Spleen (tissue), 11 donors: ENCODE measurements at regions not wholly inside any gene's neighbourhood (a gene's known extent, or its start where the extent isn't known, plus 50 kb on each side); places are given as distances from the start of the nearest gene placed in this dataset.

Experiments
- DNase-seq: peaks from one replicate; pipeline ENCODE4 v3.0.0-alpha.2; 2020
- H3K27ac ChIP-seq, 8 donors: fragments of 200-600 bp; sonication (generic) in 7 of 8; 1 replicate in 4 of 8; 2 replicates in 4 of 8; pipeline versions ENCODE4 v1.5.0 to v1.8.0; 2016 to 2021; ENCODE audit warnings: inconsistent platforms in 4 of 8, mild to moderate bottlenecking in 4 of 8, moderate library complexity in 1 of 8
- H3K27me3 ChIP-seq, 7 donors: fragments of 200-600 bp; sonication (generic) in 6 of 7; replicated peaks in 1 of 7; 1 replicate in 4 of 7; 2 replicates in 3 of 7; pipeline versions ENCODE4 v1.5.0 to v1.8.0; 2016 to 2021; ENCODE audit warnings: inconsistent platforms in 3 of 7, mild to moderate bottlenecking in 1 of 7
- H3K36me3 ChIP-seq, 6 donors: fragments of 200-600 bp; sonication (generic) in 5 of 6; 1 replicate in 4 of 6; 2 replicates in 2 of 6; pipeline versions ENCODE4 v1.5.0 to v1.8.0; 2016 to 2021; ENCODE audit warnings: inconsistent platforms in 2 of 6
- H3K4me1 ChIP-seq, 6 donors: fragments of 200-600 bp; sonication (generic) in 5 of 6; 1 replicate in 3 of 6; 2 replicates in 3 of 6; pipeline versions ENCODE4 v1.5.0 to v1.8.0; 2016 to 2021; ENCODE audit warnings: inconsistent platforms in 3 of 6
- H3K4me3 ChIP-seq, 8 donors: fragments of 200-600 bp; sonication (generic) in 7 of 8; 1 replicate in 4 of 8; 2 replicates in 4 of 8; pipeline versions ENCODE4 v1.5.0 to v1.8.0; 2016 to 2021; ENCODE audit warnings: inconsistent platforms in 4 of 8, mild to moderate bottlenecking in 4 of 8, moderate library complexity in 2 of 8
- H3K9me3 ChIP-seq, 8 donors: fragments of 200-600 bp; sonication (generic) in 7 of 8; 1 replicate in 4 of 8; 2 replicates in 4 of 8; pipeline versions ENCODE4 v1.5.0 to v1.8.0; 2016 to 2021; ENCODE audit warnings: inconsistent platforms in 4 of 8
- POLR2A ChIP-seq, 3 donors: fragments of 450-650 bp; IDR thresholded peaks; one replicate each; pipeline ENCODE4 v1.5.1; 2017; ENCODE audit warnings: antibody characterized with exemption in 3 of 3, mild to moderate bottlenecking in 1 of 3
- POLR2AphosphoS5 ChIP-seq, 3 donors: sonication (generic); formaldehyde crosslinking; IDR thresholded peaks; one replicate each; pipeline ENCODE4 v1.5.1; 2017; ENCODE audit warnings: antibody characterized with exemption in 3 of 3
- WGBS, 5 donors: extraction: QIAGEN DNeasy Blood & Tissue Kit in 3 of 5; methylation state at CpG; one replicate each; pipeline versions ENCODE4 v1.1.5 to v1.1.7; 2013 to 2018; 5-methylcytosine and 5-hydroxymethylcytosine counted together
- intact Hi-C: fragments of 100-400 bp; cut with DNase I; formaldehyde crosslinking; loops from one replicate; pipeline ENCODE4 v1.15.0; 2023; ENCODE audit warnings: low total_unique reads
- TF ChIP-seq, protein P1 (sequence below), 11 experiments: fragments of 200-600 bp in 7 of 11; fragments of 450-650 bp in 4 of 11; sonication (generic) in 4 of 11; IDR thresholded peaks in 8 of 11; conservative IDR thresholded peaks in 3 of 11; 1 replicate in 7 of 11; 2 replicates in 4 of 11; pipeline versions ENCODE4 v1.4.0 to v1.8.0; 2016 to 2021; ENCODE audit warnings: antibody characterized with exemption in 11 of 11, inconsistent platforms in 4 of 11, mild to moderate bottlenecking in 1 of 11
- donor health status: healthy with polysubstance abuse.
- donor health status: DM: no; HTN: no; CAD: no; lungs with moderate emphysema.
- donor health status: DM: no; HTN: no; CAD: no.
- donor health status: Bipolar disorder and iron deficiency.
- donor health status: healthy.
- donor health status: DM: no; HTN: no; CAD: no.
- donor health status: DM: yes; HTN: yes; CAD: no.

DNA sequence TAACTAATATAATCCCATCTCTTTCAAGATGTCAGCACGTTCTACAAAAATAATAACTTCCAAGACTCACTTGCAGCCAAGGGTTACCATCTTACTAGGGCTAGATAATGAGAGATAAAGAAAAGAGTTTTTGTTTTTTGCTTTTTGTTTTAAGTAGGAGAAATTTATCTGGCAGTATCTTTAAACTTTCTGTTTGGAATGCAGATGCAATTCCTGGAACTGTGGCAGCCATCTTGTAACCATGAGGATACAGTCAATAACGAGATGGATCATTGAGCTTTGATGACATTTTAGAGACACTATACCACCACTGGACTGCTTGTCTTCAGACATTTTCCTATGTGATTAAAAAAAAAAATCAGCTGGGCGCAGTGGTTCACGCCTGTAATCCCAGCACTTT, 171.2 kb upstream of the ARID2 start:
- TF ChIP-seq POLR2A (IDR thresholded peaks at IDR 0.05) = no peak
- TF ChIP-seq, protein P1, sequence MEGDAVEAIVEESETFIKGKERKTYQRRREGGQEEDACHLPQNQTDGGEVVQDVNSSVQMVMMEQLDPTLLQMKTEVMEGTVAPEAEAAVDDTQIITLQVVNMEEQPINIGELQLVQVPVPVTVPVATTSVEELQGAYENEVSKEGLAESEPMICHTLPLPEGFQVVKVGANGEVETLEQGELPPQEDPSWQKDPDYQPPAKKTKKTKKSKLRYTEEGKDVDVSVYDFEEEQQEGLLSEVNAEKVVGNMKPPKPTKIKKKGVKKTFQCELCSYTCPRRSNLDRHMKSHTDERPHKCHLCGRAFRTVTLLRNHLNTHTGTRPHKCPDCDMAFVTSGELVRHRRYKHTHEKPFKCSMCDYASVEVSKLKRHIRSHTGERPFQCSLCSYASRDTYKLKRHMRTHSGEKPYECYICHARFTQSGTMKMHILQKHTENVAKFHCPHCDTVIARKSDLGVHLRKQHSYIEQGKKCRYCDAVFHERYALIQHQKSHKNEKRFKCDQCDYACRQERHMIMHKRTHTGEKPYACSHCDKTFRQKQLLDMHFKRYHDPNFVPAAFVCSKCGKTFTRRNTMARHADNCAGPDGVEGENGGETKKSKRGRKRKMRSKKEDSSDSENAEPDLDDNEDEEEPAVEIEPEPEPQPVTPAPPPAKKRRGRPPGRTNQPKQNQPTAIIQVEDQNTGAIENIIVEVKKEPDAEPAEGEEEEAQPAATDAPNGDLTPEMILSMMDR (IDR thresholded peaks at IDR 0.05 in 8 of 11, conservative IDR thresholded peaks at IDR 0.05 in 3 of 11) = no peak
- TF ChIP-seq POLR2AphosphoS5 (IDR thresholded peaks at IDR 0.05) = no peak
- Histone ChIP-seq H3K4me3 (no peak overlapping the region), H3K27ac (no peak overlapping the region), H3K4me1 (no peaks in the 10 kb centered on the region), H3K9me3 (peaks cover 0 to 7% (median 0%) of the 10 kb centered on the region in 8 donors), H3K27me3 (no peaks in the 10 kb centered on the region), H3K36me3 (no peaks in the 10 kb centered on the region)
- 89 to 95% (median 93%) methylated on average over 4 of the region's 4 CpGs for WGBS, 5 donors
- DNase-seq = no peak
- intact Hi-C loops = no loop called here

DNA sequence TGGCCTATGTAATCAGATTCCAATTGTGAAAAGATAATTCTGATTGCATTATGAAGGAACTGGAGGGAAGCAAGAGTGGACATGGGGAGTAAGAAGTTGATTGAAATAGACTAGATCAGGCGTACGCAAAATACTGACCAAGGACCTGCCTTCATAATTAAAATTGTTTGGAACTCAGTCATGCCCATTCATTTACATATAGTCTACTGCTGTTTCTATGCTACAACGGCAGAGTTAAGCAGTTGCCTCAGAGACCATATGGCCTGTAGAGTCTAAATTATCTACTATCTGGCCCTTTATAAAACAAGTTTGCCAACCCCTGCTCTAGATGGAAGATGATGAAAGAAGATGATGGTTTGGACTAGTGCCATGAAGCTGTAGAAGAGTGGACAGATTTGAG, 170.0 kb upstream of the ARID2 start:
- Histone ChIP-seq H3K36me3 (no peaks in the 10 kb centered on the region), H3K27me3 (no peaks in the 10 kb centered on the region), H3K4me3 (no peak overlapping the region), H3K27ac (no peak overlapping the region), H3K9me3 (peaks cover 0 to 7% (median 0%) of the 10 kb centered on the region in 8 donors), H3K4me1 (no peaks in the 10 kb centered on the region)
- WGBS, 5 donors = 92 to 96% (median 94%) methylated on average over 3 of the region's 3 CpGs
- no peak for DNase-seq
- intact Hi-C loops = no loop called here
- TF ChIP-seq POLR2AphosphoS5 (IDR thresholded peaks at IDR 0.05) (no peak), POLR2A (IDR thresholded peaks at IDR 0.05) (no peak)

DNA sequence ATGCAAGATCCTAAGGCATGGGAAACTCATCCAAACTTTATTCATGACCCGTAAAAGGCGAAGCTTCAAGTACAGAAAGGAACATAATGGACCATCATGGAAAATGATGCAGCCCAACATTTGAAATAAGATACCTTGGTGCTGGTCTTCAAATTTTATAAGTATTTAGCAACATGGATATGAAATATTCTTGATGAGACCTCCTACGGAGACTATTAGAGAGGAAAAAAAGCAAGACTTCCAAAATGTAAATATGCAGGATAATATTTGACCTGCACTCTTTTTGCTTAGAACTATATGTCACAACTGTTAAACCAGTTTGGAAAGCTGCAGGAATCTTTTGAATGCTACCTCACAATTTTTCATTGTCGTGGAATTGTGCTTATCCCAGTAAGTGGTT, 168.8 kb upstream of the ARID2 start:
- intact Hi-C loops = no loop called here
- WGBS, 5 donors = 91 to 97% (median 94%) methylated on average over 4 of the region's 4 CpGs
- Histone ChIP-seq H3K4me3 (no peak overlapping the region), H3K27ac (no peak overlapping the region), H3K9me3 (peaks cover 0 to 7% (median 0%) of the 10 kb centered on the region in 8 donors), H3K36me3 (no peaks in the 10 kb centered on the region), H3K4me1 (no peaks in the 10 kb centered on the region), H3K27me3 (no peaks in the 10 kb centered on the region)
- TF ChIP-seq, protein P1 (IDR thresholded peaks at IDR 0.05 in 8 of 11, conservative IDR thresholded peaks at IDR 0.05 in 3 of 11) = no peak
- TF ChIP-seq POLR2AphosphoS5 (IDR thresholded peaks at IDR 0.05) (no peak), POLR2A (IDR thresholded peaks at IDR 0.05) (no peak)
- no peak for DNase-seq

DNA sequence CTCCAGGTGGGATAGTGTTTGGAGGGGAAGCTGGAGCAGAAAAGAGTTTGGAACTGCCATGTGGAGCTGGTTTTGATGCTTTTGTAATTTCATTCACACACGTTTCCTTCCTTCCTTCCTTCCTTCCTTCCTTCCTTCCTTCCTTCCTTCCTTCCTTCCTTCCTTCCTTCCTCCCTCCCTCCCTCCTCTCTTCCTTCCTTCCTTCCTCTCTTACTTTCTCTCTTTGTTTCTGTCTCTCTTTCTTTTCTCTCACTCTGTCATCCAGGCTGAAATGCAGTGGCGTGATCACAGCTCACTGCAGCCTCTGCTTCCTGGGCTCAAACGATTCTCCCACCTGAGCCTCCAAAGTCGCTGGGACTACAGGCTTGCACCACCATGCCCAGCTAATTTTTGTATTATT, 168.0 kb upstream of the ARID2 start:
- no peak overlapping the region for H3K27ac ChIP-seq
- H3K4me3 ChIP-seq = no peak overlapping the region
- no peak for TF ChIP-seq POLR2A (IDR thresholded peaks at IDR 0.05)
- TF ChIP-seq, protein P1 (IDR thresholded peaks at IDR 0.05 in 8 of 11, conservative IDR thresholded peaks at IDR 0.05 in 3 of 11) = no peak
- TF ChIP-seq POLR2AphosphoS5 (IDR thresholded peaks at IDR 0.05) = no peak
- no peaks in the 10 kb centered on the region for H3K36me3 ChIP-seq
- H3K4me1 ChIP-seq = no peaks in the 10 kb centered on the region
- no peaks in the 10 kb centered on the region for H3K27me3 ChIP-seq
- no peak for DNase-seq
- 73 to 82% (median 77%) methylated on average over 4 of the region's 4 CpGs for WGBS, 5 donors
- peaks cover 0 to 7% (median 0%) of the 10 kb centered on the region in 8 donors for H3K9me3 ChIP-seq
- intact Hi-C loops = no loop called here

DNA sequence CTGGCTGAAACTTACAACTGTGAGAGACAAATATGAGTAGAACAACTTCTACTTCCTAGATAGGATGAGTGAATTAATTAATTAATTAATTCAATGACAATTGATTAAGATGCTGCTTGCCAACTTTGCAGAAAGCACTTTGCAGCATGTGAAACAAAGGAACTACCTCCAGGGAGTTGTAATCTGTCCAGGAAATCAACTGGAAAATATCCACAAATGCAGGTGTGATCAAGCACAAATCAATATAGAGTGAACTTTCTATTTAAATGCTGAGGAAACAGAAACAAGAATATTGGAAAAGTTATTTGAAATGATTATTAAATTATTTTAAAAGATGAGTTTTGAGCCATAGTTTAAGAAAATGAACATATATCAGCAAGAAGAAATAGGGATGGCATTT, 163.9 kb upstream of the ARID2 start:
- intact Hi-C loops = no loop called here
- no peak overlapping the region for H3K27ac ChIP-seq

More for the DNA sequence above, 163.9 kb upstream of the ARID2 start:
- Histone ChIP-seq H3K36me3 (no peaks in the 10 kb centered on the region), H3K4me3 (no peak overlapping the region), H3K4me1 (no peaks in the 10 kb centered on the region), H3K27me3 (no peaks in the 10 kb centered on the region), H3K9me3 (peaks cover 0 to 5% (median 0%) of the 10 kb centered on the region in 8 donors)
- TF ChIP-seq POLR2AphosphoS5 (IDR thresholded peaks at IDR 0.05) = no peak
- DNase-seq = no peak
